DOHH2 (cell line): ENCODE measurements at regions not wholly inside any gene's neighbourhood (a gene's known extent, or its start where the extent isn't known, plus 50 kb on each side); places are given as distances from the start of the nearest gene placed in this dataset.

ENCODE experiments used
- H3F3A ChIP-seq: fragments of 200-600 bp; sonication (generic), shearing (Covaris generic); 2 replicates; pipeline ENCODE4 v1.6.0; 2016; ENCODE audit warnings: antibody characterized with exemption, mild to moderate bottlenecking; ENCODE audit not compliant: control insufficient read depth, insufficient read depth
- H3K27ac ChIP-seq: fragments of 200-600 bp; sonication (generic); 2 replicates; pipeline ENCODE4 v1.5.1; 2014; ENCODE audit warnings: low read depth, mild to moderate bottlenecking, low read length, moderate library complexity
- H3K27me3 ChIP-seq: fragments of 200-600 bp; sonication (generic); 2 replicates; pipeline ENCODE4 v1.6.1; 2014; ENCODE audit warnings: mild to moderate bottlenecking, low read length, mixed read lengths; ENCODE audit not compliant: control insufficient read depth
- H3K36me3 ChIP-seq: fragments of 200-600 bp; sonication (generic); 2 replicates; pipeline ENCODE4 v1.6.1; 2014; ENCODE audit warnings: mild to moderate bottlenecking, low read length, moderate library complexity, mixed read lengths; ENCODE audit not compliant: control insufficient read depth
- H3K4me1 ChIP-seq: fragments of 200-600 bp; sonication (generic); 2 replicates; pipeline ENCODE4 v1.6.1; 2014; ENCODE audit warnings: mild to moderate bottlenecking, low read length, mixed read lengths; ENCODE audit not compliant: control insufficient read depth
- H3K4me2 ChIP-seq: fragments of 200-600 bp; sonication (generic); 2 replicates; pipeline ENCODE4 v1.6.0; 2014; ENCODE audit warnings: mild to moderate bottlenecking, low read length, moderate library complexity
- H3K4me3 ChIP-seq: fragments of 200-600 bp; sonication (generic); 2 replicates; pipeline ENCODE4 v1.5.1; 2014; ENCODE audit warnings: mild to moderate bottlenecking, low read length, mixed read lengths
- H3K79me2 ChIP-seq: fragments of 200-600 bp; sonication (generic); 2 replicates; pipeline ENCODE4 v1.6.1; 2014; ENCODE audit warnings: mild to moderate bottlenecking, low read length, mixed read lengths; ENCODE audit not compliant: control insufficient read depth
- H3K9me2 ChIP-seq: fragments of 200-600 bp; sonication (generic); replicated peaks from 2 replicates; pipeline ENCODE4 v1.6.1; 2014; ENCODE audit warnings: mild to moderate bottlenecking, low read length, mixed read lengths; ENCODE audit not compliant: control insufficient read depth
- H3K9me3 ChIP-seq: fragments of 200-600 bp; sonication (generic); 2 replicates; pipeline ENCODE4 v1.6.1; 2014; ENCODE audit warnings: antibody characterized with exemption, low read length, mixed read lengths; ENCODE audit not compliant: control insufficient read depth, insufficient read depth
- H4K20me1 ChIP-seq: fragments of 200-600 bp; sonication (generic); 2 replicates; pipeline ENCODE4 v1.6.0; 2014; ENCODE audit warnings: low read depth, mild to moderate bottlenecking, antibody characterized with exemption, low read length, moderate library complexity; ENCODE audit not compliant: control insufficient read depth, insufficient read depth
- CTCF ChIP-seq: fragments of 200-600 bp; sonication (generic); IDR thresholded peaks from one replicate; pipeline ENCODE4 v1.5.1; 2014; ENCODE audit warnings: antibody characterized with exemption, mild to moderate bottlenecking, low read depth, low read length; ENCODE audit not compliant: poor library complexity, severe bottlenecking
- EZH2phosphoT487 ChIP-seq: fragments of 200-600 bp; sonication (generic); IDR thresholded peaks from 2 replicates; pipeline ENCODE4 v1.6.1; 2017; ENCODE audit warnings: borderline replicate concordance, mild to moderate bottlenecking, antibody characterized with exemption, low read length, moderate library complexity, mixed read lengths

GRCh38 chr2:168317282-168317681, 69.9 kb upstream of the STK39 start:
- Histone ChIP-seq H3K79me2 (no peaks in the 10 kb centered on the region), H3F3A (no peaks in the 10 kb centered on the region), H3K4me1 (no peaks in the 10 kb centered on the region), H3K4me2 (no peak overlapping the region), H3K36me3 (no peaks in the 10 kb centered on the region), H3K9me3 (no peaks in the 10 kb centered on the region), H3K4me3 (no peak overlapping the region), H3K9me2 (no peaks in the 10 kb centered on the region), H3K27ac (no peak overlapping the region), H3K27me3 (no peaks in the 10 kb centered on the region), H4K20me1 (no peaks in the 10 kb centered on the region)
- TF ChIP-seq EZH2phosphoT487 (no peak), CTCF (no peak)

GRCh38 chr2:168320267-168320666, 72.9 kb upstream of the STK39 start:
- Histone ChIP-seq H3F3A (no peaks in the 10 kb centered on the region), H3K27me3 (no peaks in the 10 kb centered on the region), H3K4me1 (no peaks in the 10 kb centered on the region), H3K9me3 (no peaks in the 10 kb centered on the region), H3K4me2 (no peak overlapping the region), H3K79me2 (no peaks in the 10 kb centered on the region), H3K27ac (no peak overlapping the region), H3K36me3 (no peaks in the 10 kb centered on the region), H3K9me2 (no peaks in the 10 kb centered on the region), H3K4me3 (no peak overlapping the region), H4K20me1 (no peaks in the 10 kb centered on the region)
- TF ChIP-seq CTCF (no peak), EZH2phosphoT487 (no peak)

GRCh38 chr2:168322325-168323007, 75.1 kb upstream of the STK39 start:
- no peaks in the 10 kb centered on the region for H3F3A ChIP-seq
- H3K27ac ChIP-seq, result no peak overlapping the region
- H3K4me3 ChIP-seq, result no peak overlapping the region
- no peaks in the 10 kb centered on the region for H3K4me1 ChIP-seq
- H3K27me3 ChIP-seq, result no peaks in the 10 kb centered on the region
- no peaks in the 10 kb centered on the region for H3K9me2 ChIP-seq
- H3K4me2 ChIP-seq, result no peak overlapping the region
- TF ChIP-seq EZH2phosphoT487 (no peak), CTCF (no peak)
- H3K79me2 ChIP-seq, result no peaks in the 10 kb centered on the region
- no peaks in the 10 kb centered on the region for H3K36me3 ChIP-seq
- no peaks in the 10 kb centered on the region for H3K9me3 ChIP-seq
- no peaks in the 10 kb centered on the region for H4K20me1 ChIP-seq
